ENCODE measurements at regions not wholly inside any gene's neighbourhood (a gene's known extent, or its start where the extent isn't known, plus 50 kb on each side); places are given as distances from the start of the nearest gene placed in this dataset.

DNA sequence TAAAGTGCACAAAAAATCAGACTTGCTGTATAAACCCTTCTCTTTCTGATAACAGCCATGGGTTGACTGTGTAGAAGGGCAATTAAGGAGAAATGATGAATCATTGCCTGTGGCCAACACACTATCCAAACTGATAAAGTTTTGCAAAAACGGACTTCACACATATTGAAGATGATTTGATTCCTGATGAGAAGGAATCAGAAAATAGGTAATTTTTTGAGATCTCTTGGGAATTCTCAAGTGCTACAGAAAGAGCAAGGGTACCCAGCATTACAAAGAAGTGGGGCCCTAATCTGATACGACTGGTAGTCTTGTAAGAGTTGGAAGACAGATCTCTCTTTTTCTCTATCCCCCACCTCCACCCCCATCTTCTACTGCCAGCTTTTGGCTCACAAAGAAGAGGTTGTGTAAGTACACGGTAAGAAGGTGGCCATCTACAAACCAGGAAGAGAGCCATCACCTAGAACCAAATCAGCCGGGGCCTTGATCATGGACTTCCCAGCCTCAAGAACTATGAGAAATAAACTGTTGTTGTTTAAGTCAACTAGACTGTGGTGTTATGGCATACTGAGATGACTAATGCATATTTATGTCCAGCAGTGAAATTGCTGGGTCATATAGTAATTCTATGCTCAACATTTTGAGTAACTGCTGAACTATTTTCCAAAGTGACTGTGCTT is 254.7 kb downstream of the EDEM1 start:
- TF ChIP-seq, protein P1, sequence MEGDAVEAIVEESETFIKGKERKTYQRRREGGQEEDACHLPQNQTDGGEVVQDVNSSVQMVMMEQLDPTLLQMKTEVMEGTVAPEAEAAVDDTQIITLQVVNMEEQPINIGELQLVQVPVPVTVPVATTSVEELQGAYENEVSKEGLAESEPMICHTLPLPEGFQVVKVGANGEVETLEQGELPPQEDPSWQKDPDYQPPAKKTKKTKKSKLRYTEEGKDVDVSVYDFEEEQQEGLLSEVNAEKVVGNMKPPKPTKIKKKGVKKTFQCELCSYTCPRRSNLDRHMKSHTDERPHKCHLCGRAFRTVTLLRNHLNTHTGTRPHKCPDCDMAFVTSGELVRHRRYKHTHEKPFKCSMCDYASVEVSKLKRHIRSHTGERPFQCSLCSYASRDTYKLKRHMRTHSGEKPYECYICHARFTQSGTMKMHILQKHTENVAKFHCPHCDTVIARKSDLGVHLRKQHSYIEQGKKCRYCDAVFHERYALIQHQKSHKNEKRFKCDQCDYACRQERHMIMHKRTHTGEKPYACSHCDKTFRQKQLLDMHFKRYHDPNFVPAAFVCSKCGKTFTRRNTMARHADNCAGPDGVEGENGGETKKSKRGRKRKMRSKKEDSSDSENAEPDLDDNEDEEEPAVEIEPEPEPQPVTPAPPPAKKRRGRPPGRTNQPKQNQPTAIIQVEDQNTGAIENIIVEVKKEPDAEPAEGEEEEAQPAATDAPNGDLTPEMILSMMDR (IDR thresholded peaks at IDR 0.05; ENCODE audit: poor library complexity, severe bottlenecking), result no peak
- TF ChIP-seq TAF1 (IDR thresholded peaks at IDR 0.05; ENCODE audit: low read depth) (no peak), POLR2AphosphoS5 (IDR thresholded peaks at IDR 0.05) (no peak), RAD21 (conservative IDR thresholded peaks at IDR 0.05) (no peak), REST (IDR thresholded peaks at IDR 0.05; ENCODE audit: borderline replicate concordance) (no peak)
